GM19452 (cell line): ENCODE measurements at regions not wholly inside any gene's neighbourhood (a gene's known extent, or its start where the extent isn't known, plus 50 kb on each side); places are given as distances from the start of the nearest gene placed in this dataset.

Source experiments
- ATAC-seq: cut with Tn5 transposase; IDR thresholded peaks from one replicate; pipeline ENCODE4 v1.9.1; 2021; ENCODE audit not compliant: unreplicated experiment

DNA sequence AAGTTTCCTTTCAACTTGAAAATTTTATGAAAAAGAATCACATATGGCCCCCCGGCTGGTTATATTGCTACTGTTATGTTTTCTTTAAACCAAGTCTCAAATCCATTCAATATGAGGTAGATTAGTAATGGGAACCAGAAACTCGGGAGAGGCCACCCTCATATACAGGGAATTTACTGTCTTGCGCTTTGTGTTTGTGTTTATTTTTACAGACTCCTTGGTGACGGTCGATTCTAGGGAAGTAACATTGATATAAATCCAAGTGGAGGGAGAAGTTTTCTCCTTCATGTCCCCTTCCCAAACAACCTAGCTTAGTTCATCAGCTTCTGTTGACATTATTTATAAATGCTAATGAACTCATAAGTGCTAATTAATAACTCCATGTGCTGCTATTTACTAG is 163.5 kb upstream of the LMO4 start:
- no peak for ATAC-seq

GRCh38 chr1:87167157-87167789 is 161.4 kb upstream of the LMO4 start:
- no peak for ATAC-seq

DNA sequence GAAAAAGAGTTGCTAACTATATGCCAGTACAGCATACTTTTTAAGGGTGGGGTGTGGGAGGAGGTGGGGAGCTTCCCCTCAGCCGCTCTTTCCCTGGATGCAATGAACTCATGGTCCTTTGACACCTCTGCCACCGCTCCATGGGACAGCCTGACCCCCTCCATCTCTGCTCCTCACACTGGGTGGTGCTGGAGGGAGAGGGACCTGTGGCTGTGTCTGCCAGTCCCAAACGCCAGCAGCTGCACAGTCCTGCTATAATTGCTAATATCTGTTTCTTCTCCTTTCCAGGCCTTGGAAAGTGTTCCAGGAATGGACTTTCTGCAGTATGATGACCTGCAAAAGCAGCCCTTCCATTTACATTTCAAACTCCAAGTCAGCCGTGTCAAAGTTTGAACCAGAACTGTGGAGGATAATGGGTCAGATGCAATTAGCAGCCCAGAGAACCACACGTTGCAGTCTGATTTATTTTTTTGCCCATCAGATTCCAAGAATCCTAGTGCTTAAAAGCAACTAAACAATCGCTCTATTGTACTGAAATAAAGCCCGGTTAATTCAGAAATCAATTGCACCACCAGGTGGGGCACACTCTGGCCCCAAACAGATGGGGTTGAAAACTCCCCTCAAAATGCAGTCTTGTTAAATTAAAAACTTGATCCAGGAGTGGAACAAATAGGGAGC is 160.7 kb upstream of the LMO4 start:
- ATAC-seq, result no peak

DNA sequence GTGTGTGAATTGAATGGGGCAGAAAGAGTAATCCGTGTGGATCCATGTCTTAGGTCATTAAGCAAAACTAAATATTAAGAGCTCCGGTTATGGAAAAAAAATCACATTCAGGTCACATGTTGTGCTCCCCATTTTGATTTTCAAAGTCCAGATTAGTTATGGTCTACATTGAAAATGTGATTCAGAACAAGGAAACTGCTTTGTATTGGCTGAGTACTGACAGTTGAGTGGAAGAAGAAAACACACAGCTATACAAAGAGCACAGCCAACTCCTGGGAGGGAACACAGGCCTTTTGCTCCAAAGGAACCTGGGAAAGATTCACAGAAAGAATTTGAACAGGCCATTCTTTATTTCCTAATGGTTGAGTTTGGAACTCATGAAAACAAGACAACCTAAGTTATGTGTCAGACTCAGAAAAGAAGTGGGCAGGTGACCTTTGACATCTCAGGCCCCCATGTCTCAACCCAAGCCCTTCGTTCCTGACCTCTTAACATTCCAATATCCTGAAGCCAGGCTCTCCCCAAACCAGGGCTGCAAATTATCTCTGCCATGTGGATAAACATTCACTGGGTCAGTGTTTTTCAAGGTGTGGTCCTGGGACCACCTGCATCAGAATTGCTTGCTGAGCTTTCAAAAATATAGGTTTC is 159.3 kb upstream of the LMO4 start:
- ATAC-seq, result no peak

DNA sequence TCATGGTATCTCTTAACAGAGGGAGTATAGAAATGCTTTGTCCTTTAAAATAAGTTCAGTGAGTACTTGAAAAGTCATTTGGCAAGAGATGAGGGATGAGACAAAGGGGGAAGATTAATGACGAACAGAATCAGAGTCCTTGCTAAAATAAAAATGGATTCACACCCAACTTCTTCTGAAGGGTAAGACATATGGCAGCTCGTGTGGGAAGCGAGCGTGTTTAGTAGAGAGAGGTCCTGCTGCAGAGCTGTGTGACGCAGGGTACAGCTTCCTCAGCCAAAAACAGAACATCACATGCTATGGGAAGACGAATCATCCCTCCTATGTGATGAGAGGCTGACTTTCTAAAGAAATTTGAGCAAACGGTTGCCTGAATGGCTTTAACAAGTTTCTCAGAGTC is 158.5 kb upstream of the LMO4 start:
- no peak for ATAC-seq

DNA sequence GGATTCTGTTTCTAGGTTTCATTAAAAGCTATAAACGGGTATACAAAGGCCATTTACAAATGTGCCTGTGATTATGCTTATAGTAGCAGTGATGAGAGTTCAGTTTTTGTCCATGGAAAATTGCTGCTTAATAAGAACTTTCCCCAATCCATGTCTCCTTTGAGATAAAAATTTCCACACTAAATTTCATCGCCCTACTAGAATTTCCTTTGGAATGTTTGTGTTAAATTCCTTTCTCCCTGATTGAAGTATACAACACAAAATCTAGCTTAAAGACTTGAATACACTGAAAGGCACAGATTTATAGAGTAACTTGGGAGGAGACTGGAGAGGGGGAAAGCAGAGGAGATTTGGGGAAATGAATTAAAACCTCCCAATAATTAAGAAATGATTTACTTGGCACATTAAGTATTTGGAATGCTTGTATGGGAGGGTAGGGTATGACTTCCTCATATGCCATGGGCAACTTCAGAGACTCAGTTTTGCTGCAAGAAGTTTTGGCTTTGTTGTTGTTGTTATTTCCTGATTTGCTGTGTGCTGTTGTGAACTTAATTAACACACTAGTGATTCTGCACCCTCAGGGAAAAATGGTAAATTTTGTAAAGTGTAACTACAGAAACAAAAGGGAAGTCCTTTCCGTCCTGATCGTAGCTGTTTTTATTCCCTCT is 157.6 kb upstream of the LMO4 start:
- no peak for ATAC-seq

DNA sequence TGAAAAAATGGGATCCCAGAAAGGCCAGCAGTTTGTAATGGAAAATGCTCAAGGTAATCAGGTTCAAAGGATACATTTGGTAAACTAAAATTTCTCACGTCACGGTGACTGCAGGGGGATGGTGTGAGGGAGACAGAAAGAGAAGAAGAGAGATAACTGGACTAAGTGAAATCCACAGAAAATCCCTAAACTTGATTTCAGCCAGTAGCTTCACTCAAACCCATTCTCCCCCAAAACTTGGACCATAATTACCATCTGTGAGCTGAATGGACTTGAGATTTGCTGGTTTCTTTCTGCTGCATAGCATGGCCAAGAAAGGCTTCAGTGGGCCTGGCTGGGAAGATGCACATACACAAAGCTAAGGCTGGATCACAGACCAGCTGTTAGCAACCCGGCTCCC is 155.4 kb upstream of the LMO4 start:
- no peak for ATAC-seq

DNA sequence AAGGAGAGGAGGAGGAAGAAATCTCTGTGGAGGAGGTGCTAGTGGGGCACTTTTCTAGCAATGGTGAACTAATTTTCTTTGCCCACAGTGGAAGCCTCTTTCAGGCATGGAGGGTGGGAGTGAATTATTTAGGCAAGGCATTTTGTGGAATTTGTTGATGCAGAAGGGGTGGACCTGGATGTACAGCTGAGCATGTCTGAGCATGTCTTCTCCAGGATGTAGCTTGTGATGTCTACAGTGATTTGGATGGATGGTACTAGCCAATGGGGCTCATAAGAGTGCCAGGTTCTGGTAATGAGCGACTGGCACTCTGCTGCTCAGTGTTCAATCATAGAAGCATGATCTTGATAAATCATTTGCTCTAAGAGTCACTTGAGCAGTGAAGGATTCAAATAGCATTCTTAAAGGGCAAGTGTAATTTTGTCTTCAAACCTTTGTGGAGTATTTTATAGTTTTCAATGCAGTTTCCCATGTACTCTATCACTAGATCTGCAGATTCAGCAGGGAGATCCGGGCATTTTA is 153.9 kb upstream of the LMO4 start:
- ATAC-seq, result no peak

- no peak for ATAC-seq
These were observed 152.6 kb upstream of the LMO4 start for GRCh38 chr1:87176087-87176486.

DNA sequence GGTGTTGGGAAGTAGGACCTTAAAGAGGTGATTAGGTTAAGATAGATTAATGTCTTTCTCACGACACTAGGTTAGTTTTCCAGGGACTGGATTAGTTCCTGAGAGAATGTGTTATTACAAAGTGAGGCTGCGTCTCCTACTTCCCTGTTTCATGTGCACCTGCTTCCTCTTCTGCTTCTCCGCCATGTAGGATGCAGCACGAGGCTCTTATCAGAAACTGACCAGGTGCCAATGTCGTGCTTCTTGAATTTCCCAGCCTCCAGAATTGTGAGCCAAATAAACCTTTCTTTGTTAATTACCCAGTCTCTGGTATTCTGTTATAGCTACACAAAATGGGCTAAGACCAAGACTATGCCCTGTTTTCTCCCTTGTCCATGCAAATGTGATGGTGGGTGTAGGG is 152.2 kb upstream of the LMO4 start:
- no peak for ATAC-seq

DNA sequence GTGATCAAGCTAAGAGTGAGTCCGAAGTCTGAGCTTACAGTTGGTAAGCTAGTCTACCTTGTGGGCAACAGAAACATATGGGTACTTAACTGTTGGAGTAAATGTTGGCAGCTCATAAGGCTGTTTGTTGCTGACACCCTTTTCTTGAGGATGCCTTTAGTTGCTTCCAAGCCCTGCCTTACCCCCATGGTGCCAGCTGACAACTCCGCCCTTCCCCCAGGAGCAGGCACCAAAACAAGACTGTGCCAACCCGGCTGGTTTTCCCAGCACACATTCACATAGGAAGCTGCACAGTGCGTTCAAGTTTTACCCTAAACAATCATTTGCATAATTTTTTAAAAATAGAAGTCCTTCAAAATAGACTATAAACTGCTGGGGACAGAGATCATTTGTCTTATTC is 150.2 kb upstream of the LMO4 start:
- ATAC-seq, result no peak

- no peak for ATAC-seq
These were observed 149.4 kb upstream of the LMO4 start for GRCh38 chr1:87179076-87179810.

- no peak for ATAC-seq
These were observed 148.7 kb upstream of the LMO4 start for GRCh38 chr1:87179851-87180519.

DNA sequence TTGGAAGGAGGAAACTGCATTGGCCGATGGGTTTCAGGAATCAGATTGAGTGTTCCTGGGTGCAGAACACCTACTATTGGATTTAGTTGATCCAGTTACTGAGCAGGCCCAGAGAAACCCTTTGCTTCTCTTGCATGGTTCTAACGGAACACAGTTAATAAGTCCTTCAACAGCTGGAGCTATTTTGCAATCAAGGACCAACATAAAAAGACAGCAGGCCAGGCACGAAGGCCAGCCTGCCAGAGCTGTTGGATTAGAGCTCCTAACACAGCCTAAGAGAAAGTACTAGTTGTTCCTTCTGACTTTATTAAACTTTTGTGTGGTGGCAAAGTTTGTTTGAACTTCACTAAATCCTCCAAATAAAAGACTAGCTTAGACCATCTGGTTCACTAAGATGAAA is 148.0 kb upstream of the LMO4 start:
- no peak for ATAC-seq

- no peak for ATAC-seq
These were observed 146.1 kb upstream of the LMO4 start for GRCh38 chr1:87182611-87183010.

GRCh38 chr1:87185077-87185476 is 143.6 kb upstream of the LMO4 start:
- no peak for ATAC-seq

GRCh38 chr1:87186346-87186745 is 142.3 kb upstream of the LMO4 start:
- ATAC-seq, result no peak

DNA sequence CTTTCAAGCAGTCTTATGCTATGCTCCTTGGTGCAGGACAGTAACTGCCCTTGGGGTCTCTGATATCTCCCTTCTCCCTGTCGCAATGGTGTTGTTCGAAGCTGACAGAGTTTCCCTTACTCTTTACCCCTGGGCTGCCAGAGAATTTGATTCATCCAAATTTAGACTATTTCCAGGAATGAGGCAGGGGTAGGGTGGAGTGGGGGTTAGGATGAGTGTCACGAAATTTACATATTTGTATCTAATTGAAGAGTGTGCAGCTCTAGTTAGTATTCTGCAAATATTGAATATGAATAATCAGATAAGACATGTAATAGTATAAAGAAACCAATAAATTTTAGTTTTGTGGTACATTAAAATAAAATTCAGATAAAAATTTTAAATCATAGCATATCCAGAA is 140.0 kb upstream of the LMO4 start:
- no peak for ATAC-seq

DNA sequence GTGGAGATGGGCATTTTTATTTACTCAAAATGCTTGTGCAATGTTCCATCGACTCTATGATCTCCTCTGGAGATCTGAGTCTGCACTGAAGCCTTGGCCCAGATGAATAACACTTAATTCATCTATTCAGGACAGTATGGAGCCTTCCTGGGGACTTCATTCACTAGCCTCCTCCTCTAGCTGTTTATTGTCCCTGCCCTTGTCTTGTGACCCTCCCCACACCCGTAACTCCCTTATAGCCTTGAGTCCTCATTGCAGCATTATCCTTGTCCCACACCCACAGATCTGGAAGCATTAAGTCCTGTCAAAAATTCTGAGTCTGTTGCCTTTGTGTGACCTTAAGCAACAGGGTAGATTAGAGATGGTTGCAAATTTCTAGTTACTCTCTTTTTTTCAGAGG is 138.3 kb upstream of the LMO4 start:
- ATAC-seq, result no peak

DNA sequence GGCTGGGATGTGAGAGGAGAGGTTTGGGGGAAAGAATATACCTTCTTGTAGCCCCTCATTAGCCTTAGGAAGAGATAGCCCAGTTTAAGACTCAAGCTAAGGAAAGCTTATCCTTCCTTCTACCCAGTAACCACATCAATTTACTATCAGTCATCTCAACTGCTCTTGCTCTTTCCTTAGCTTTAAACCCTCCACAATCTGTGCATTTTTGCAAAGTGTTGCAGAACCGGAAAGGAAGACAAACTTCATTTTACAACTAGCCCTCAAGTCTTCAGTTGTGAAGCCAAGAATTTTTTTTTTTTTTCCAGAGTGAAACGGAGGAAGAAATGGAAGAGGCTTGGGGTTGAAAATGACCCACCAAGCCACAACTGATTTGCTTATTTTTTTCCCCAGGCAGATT is 137.0 kb upstream of the LMO4 start:
- ATAC-seq, result no peak
